GM19452 (cell line): ENCODE measurements at regions not wholly inside any gene's neighbourhood (a gene's known extent, or its start where the extent isn't known, plus 50 kb on each side); places are given as distances from the start of the nearest gene placed in this dataset.

Source experiments
- ATAC-seq: cut with Tn5 transposase; IDR thresholded peaks from one replicate; pipeline ENCODE4 v1.9.1; 2021; ENCODE audit not compliant: unreplicated experiment

DNA sequence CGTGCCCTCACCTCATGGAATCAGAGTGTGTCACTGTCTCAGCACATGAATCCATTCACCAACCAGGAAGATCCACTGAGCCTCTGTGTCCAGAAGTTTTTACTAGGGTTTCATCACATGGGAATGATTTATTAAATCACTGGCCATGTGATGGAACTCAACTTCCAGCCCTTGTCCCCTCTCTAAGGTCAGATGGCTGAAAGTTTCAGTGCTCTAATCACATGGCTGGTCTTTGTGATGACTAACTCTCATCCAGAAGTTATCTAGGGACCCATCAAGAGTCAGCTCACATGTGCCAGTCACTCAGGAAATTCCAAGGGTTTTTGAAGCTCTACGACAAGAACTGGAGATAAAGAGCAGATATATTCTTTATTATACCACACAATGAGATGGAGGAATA is 140.5 kb upstream of the GYPC start:
- ATAC-seq = no peak

DNA sequence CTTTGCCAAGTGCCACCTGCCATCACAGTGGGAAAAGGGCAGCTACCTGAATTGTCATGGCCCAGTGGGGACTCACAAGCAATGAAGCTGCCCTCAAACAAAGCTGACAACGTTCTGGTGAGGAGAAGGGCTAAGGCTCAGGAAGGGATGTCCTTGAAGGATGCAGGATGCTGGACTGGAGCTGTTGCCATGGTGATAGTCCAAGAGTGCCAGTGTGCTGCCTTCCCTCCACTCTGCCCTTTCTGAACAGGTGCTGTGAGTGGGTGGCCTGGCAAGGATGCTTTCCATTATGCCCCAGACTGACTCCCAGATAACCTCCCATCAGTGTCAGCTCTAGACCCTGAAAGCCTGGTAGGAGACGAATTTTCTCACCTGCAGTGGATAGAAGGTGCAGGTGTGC is 137.8 kb upstream of the GYPC start:
- no peak for ATAC-seq

DNA sequence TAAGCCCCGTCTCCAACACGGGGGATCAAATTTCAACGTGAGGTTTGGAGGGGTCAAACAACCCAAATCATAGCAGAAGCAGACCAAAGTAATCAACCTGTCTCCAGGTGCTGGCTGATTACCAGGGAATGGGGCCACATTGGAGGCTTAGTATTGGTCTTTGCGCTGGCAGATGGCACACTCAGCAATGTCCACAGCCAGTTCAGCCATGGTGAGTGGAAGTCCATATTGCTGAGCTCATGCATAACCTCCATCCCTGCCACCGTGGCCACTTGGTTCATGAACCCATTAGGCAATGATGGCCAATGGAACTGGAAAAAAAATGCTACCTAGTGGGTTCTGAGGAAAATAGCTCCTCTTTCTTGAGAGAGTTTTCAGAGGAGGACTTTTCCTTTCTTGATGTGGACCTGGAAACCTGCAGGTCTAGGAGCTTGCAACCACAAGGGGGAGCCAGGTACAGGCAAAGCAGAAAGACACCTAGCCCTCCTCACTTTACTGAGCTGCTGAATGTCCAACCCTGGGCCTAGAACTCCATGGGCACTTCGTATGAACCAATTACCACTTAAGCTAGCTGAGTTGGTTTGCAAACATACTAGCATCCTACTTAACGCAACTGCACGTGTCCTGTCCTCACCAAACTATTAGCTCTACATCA is 128.0 kb upstream of the GYPC start:
- ATAC-seq = peak; percentile 55

DNA sequence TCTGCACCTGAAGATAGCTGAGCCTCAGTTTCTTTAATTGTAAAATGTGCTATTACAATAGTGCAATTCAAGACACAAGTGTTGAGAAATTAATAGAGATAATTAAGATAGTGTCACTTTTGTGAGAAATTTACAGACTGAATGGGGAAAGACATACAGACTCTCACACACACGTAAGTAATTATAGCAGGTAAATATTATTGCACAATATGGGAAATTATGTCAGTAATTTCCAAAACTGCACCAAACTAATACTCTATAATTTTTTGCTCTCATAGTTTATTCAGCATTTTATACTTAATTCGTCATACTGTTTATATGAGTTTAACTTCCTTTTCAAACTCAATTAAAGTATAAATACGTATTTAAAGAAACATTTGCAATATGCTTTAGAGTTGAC is 124.9 kb upstream of the GYPC start:
- ATAC-seq = no peak

DNA sequence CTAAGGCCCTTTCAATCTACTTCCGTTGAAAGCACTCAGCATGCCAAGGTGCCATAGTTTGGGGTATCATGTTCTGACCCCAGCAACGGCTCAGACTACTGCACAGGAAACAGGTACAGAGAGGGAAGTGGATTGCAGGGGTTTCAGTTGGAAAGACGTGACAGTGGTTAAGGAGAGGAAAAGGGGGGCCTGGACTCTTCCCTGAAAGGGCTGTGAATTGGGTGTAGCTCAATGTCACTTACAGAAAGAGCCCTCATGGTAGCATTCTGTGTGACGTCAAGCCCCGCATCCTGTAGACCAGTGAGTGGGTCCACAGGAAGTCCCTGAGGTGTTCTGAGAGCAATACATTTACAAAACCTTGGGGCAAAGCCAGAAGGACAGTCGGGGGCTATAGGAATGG is 121.5 kb upstream of the GYPC start:
- no peak for ATAC-seq

DNA sequence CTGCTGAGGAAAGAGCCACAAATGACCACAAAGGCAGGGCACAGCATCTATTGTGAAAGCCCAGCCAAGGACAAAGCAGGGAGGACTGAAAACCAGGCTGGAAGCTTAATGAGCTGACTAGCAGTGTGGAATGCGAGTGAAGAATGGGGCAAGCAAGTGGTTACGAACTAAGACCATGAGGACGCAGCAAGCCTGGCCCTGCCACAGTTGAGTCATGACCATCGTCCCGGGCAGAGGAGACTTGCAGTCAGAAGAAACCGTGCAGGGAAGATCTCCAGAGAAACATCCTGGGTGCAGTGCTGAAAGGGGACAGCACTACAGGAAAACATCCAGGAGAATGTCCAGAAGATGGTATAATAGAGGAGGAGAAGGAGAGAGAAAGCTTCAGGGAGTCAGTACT is 120.5 kb upstream of the GYPC start:
- no peak for ATAC-seq

DNA sequence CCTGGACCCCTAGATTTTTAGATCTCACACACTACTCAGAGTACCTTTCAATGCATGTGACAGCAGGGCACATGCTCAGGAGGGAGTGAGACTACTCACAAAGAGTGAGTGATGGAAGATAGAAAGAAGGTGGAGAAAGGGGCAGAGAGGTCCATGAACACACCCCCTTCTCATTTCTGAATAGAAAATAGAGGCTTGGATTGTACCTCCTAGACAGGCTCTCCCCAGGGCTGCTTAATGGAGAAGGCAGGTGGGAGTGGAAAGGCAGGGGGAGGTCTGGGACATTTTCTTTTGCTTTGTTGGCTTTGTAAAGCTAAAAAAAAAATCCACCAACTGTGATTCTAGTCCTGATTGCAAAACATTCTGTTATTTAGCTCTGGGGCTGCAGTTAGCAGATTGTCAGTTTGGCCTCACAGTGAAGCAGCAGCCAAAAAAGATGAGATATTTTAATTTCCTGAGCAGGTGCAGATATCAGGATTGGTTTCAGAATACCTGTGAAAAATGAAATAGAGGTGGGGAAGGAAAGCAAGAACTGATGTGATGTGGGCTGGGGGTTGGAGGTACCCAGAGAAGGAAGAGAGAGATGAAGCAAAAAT is 119.3 kb upstream of the GYPC start:
- ATAC-seq = no peak

DNA sequence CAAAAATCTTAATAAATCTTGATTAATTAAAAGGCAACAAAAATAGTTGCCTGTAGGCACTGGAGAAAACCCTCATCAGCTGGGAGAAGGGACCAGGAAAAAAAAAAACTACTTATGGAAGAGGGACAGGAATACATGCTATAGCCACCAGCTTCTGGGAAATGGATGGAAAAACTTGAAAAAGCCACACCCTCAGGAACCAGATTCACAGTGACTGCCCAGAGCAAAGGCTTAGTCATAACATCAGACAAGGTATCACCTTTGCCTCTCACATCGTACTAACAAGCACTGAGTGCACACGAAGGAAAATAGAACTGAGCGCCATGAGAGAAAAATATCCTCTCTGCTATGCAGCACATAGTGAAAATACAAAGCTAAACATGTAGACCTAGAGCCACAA is 116.9 kb upstream of the GYPC start:
- ATAC-seq = no peak

DNA sequence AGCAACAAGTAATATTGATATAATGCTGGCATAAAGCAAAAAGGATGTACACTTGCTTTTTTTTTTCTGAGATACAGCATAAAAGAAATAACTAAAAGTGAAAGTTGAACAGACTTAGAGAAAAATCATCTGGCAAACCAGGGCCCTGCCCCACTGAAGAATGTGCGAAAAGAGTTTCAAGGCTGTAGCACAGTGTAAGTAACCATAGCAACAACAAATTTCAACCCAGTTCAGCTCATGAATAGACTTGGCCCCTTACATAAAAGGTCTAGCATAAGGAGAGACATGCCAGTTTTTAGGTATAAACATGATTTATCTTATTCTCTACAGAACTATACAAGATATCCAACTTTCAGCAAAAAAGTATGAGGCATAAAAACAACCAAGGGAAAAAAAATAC is 113.7 kb upstream of the GYPC start:
- no peak for ATAC-seq

DNA sequence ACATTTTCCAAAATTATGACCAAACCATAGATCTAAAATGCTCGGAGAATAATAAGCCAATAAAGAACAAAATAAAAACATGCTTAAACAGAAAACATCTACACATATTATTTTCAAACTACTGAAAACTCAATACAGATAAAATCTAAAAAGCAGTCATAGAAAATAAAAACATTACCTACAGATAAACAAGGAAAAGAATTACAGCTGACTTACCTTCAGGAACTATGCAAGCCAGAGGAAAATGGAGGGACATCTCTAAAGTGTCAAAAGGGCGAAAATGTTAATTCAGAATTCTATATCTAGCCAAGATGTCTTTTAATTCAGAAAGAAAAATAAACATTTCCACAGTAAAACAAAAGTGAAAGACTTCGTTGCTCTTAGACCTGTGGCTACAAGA is 112.9 kb upstream of the GYPC start:
- no peak for ATAC-seq

DNA sequence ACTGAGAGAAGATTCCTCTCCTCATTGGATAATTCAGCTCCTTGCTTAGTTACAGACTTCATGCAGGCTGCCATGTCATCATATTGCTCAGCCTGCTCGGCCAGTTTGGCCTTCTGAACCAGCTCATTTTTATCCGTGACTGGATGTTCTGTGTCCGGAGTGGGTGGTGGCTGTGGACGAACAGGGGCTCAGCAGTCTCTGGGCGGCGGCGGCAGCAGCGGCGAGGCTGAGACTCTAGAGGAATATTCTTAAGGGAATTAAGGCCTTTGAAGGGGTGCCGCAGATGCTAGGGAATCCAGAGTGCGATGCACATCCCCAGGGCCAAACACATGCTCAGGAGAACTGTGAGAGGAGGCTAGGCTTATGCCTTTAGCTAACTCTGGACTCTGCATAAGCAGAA is 97.9 kb upstream of the GYPC start:
- ATAC-seq = no peak

DNA sequence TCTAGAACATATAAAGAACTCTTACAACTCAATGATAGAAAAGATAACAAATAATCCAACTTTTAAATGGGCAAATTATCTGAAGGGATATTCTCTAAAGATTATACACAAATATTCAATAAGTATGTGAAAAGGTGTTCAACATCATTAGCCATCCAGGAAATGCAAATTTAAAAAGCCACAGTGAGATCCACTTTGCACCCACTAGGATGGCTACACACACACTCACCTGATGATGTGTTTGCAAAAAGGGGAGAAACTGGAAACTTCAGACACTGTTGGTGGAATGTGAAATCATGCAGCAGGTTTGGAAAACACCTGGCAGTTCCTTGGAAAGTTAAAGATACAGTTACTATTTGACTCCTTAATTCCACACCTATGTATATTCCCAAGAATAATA is 87.2 kb upstream of the GYPC start:
- no peak for ATAC-seq

DNA sequence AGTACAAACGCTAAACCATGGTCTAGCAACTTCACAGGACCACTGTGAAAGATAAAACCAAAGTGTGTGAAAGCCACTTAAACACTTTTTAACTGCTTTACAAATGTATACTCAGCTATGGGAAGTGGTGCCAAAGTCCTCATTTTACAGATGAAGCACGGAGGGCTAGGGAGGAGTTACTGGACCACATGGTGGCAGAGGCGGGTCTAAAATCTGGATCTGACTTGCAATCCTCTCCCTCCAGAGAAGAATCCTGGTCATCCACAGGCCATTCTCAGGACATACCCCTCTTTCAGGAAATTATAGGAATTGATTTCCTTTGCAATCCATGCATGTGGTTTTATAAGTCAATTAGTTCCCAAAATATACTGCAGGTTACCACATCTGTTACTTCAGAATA is 84.6 kb upstream of the GYPC start:
- no peak for ATAC-seq

DNA sequence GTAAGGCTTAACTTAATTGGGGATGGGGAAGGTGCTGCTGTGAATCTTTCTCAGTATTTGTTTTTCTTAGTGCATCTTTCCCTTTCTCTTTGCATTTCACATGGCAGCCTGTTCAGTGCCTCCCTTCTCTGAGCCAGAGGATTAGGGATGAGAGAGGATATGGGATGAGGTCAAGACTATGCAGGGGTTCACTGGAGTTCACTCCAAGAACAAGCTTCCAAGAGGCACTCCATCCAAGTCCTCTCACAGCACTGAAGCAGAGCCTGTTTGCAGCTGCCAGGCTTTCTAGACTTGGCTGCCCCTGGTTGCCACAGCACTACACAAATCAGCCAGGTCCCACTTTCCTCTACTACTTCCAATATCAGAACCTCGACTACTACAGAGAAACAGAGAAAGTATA is 80.3 kb upstream of the GYPC start:
- ATAC-seq = no peak

DNA sequence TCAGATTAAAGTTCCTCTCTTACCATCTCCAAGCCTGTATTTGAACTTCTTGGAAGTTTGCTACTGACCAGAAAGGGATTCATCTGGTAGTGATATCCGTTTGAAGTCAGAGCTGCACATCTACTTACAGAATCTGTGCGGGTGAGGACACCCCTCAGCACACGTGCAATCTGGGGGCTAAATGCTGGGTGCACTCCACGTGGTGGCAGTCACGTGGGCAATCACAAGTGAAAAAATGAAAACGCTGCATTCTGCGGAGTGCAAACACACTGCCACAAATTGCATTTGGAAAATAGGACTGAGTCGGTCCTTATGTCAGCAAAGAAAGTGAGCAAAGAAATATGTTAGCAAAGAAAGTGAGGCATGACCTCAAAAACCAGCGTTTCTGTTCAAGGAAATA is 76.1 kb upstream of the GYPC start:
- ATAC-seq = no peak

DNA sequence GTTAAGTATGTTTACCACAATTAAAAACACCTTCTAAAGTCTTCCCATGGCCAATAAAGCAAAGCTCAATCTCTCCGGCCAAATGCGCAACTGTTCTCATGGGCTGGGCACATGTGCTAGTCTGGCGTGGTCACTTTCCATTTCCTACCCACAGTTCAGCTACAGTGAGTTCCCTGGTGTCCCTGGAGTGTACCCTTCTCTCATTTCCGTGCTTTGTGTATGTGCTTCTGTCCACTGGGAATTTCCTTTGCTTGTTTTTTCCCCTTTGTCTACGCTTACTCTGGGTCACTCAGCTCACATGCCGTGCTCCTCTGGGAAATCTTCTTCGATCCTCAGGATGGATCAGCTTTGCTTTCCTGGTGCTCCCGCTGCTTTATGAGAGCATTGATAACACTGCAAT is 69.6 kb upstream of the GYPC start:
- no peak for ATAC-seq

DNA sequence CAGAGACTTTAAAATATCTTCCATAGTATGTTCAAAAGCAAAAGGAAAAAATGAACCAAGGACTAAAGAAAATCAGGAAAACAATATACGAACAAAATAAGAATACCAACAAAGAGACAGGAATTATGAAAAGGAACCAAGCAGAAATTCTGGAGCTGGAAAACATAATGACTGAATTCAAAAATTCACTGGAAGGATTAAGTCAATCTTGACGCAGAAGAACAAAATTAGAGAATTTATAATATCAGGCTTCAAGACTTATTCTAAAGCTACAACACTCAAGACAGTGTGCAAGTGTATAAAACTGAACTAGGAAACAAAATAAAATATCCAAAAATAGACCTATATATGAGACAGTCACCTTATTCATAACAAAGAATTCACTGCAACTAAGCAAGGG is 56.9 kb upstream of the GYPC start:
- ATAC-seq = no peak

DNA sequence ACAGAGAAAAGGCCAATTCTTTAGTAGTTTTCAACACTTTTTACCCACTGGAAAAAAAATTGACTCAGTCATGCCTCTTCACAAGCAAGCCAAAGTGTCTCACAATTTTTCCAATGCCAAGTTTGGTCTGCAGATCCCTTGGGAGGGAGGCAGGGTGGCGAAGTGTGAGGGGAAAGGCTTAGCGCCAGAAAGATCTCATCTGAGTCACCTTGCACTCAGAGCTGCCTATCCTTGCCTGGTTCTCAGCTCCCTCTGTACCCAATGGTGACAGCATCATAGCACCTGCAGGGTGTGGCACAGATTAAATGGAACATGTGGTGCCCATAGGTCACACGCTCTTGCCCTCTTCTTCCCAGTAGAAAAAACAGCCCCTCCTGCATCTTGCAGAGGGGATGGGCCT is 55.2 kb upstream of the GYPC start:
- ATAC-seq = no peak

DNA sequence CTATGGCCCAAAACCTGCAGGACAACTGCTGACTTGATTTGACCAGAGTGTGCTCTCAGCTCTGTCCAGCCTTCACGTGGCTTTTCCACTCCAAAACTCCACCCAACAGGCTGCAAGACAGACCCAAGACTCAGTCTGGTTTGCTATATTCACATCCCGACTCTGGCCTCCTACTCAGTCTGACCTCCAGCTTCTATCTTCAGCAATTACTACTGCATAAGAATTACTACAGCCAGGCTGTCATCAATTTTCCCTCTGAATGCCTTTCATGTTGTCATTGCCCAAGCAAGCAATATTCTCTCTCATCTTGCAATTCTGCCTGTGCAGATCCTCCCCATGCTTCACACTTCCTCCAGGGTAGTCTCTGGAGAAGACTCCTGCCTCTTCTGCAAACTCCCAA is 53.6 kb upstream of the GYPC start:
- ATAC-seq = no peak
